ENCODE measurements at regions not wholly inside any gene's neighbourhood (a gene's known extent, or its start where the extent isn't known, plus 50 kb on each side); places are given as distances from the start of the nearest gene placed in this dataset.

GRCh38 chr3:19060404-19060803 is 87.9 kb upstream of the KCNH8 start:
- TF ChIP-seq CTCF (optimal IDR thresholded peaks at IDR 0.05 in 1 of 3, IDR thresholded peaks at IDR 0.05 in 1 of 3, conservative IDR thresholded peaks at IDR 0.05 in 1 of 3; ENCODE audit: extremely low read depth in 1 of 3, insufficient read depth in 2 of 3, low read length in 3 of 3) (no peak), EZH2 (IDR thresholded peaks at IDR 0.05; ENCODE audit: low read length) (no peak)

Data from keratinocyte (primary cell).